K562 (cell line): ENCODE measurements at regions not wholly inside any gene's neighbourhood (a gene's known extent, or its start where the extent isn't known, plus 50 kb on each side); places are given as distances from the start of the nearest gene placed in this dataset.

Experiments
- ATAC-seq: fragments of 200-7000 bp; cut with Tn5 transposase; 3 replicates; pipeline ENCODE4 v1.9.1; 2020; ENCODE audit warnings: moderate library complexity
- BruUV-seq: library from RNA; stranded (reverse); fragments of 400-500 nt; replicated peaks from 2 replicates; lab custom pipeline; 2021; lab: Mats Ljungman, UMichigan
- CTCF ChIA-PET: fragments of 300-600 bp; formaldehyde crosslinking; extraction: SDS; loops from one replicate; lab custom pipeline; 2021; ENCODE audit warnings: low intra/inter-chr PET ratio; lab: Yijun Ruan, JAX
- POLR2A ChIA-PET: fragments of 300-600, 350-650 bp; sonication (Branson Sonifier 250); formaldehyde crosslinking; extraction: SDS; loops from one replicate; lab custom pipeline; 2021; ENCODE audit warnings: antibody characterized with exemption, inconsistent platforms; lab: Yijun Ruan, JAX
- DNase-seq, 4 experiments: peaks; one replicate each; pipeline versions ENCODE4 v3.0.0 to v3.0.0-alpha.2; 2011 to 2018; ENCODE audit warnings: low spot score in 3 of 4, mixed read lengths in 3 of 4; ENCODE audit errors: extremely low read depth in 1 of 4
- FAIRE-seq: peaks from 2 replicates; lab custom pipeline; 2011; peaks lifted over from hg19 to GRCh38; lab: Jason Lieb, UNC
- H2AFZ ChIP-seq: 2 replicates; pipeline ENCODE4 v1.6.0; 2011; ENCODE audit warnings: low read depth, low read length, control low read depth, inconsistent platforms
- H3K27ac ChIP-seq: fragments of 200-600 bp; 3 replicates; pipeline ENCODE4 v1.8.0; 2011; ENCODE audit warnings: low read depth, mild to moderate bottlenecking, control low read depth, inconsistent platforms, low read length, moderate library complexity, mixed read lengths; ENCODE audit errors: extremely low read depth
- H3K27me3 ChIP-seq, 2 experiments: fragments of 300-600 bp in 1 of 2; 2 replicates in 1 of 2; 3 replicates in 1 of 2; pipeline versions ENCODE4 v1.6.0 to v1.8.0; 2011; ENCODE audit warnings: inconsistent platforms in 2 of 2, low read length in 2 of 2, mild to moderate bottlenecking in 1 of 2, mixed read lengths in 1 of 2, moderate library complexity in 1 of 2; ENCODE audit not compliant: control insufficient read depth in 2 of 2, insufficient read depth in 2 of 2
- H3K36me3 ChIP-seq: fragments of 300-600 bp; 3 replicates; pipeline ENCODE4 v1.8.0; 2011; ENCODE audit warnings: mild to moderate bottlenecking, low read length, inconsistent platforms; ENCODE audit not compliant: control insufficient read depth, insufficient read depth
- H3K4me1 ChIP-seq, 2 experiments: fragments of 200-600 bp in 1 of 2; replicated peaks in 1 of 2; 2 replicates in 1 of 2; 3 replicates in 1 of 2; pipeline versions ENCODE4 v1.5.1 to v1.8.0; 2011; ENCODE audit warnings: inconsistent platforms in 2 of 2, low read length in 2 of 2, mild to moderate bottlenecking in 1 of 2, mixed read lengths in 1 of 2, moderate library complexity in 1 of 2; ENCODE audit not compliant: control insufficient read depth in 2 of 2, insufficient read depth in 2 of 2
- H3K4me2 ChIP-seq: 2 replicates; pipeline ENCODE4 v1.6.1; 2011; ENCODE audit warnings: low read length, control low read depth, inconsistent platforms, mixed read lengths; ENCODE audit not compliant: insufficient read depth
- H3K4me3 ChIP-seq: fragments of 200-600 bp; sonication (generic), shearing (Covaris generic); 2 replicates; pipeline ENCODE4 v1.5.1; 2016; ENCODE audit warnings: control low read depth, inconsistent platforms
- H3K79me2 ChIP-seq: fragments of 200-600 bp; 3 replicates; pipeline ENCODE4 v1.8.0; 2011; ENCODE audit warnings: low read length, inconsistent platforms; ENCODE audit not compliant: control insufficient read depth, insufficient read depth
- H3K9ac ChIP-seq, 2 experiments: 2 replicates each; pipeline versions ENCODE4 v1.6.0 to v1.6.1; 2011; ENCODE audit warnings: low read depth in 2 of 2, low read length in 2 of 2, control low read depth in 1 of 2, inconsistent platforms in 1 of 2, mild to moderate bottlenecking in 1 of 2, mixed read lengths in 1 of 2; ENCODE audit not compliant: insufficient read depth in 1 of 2
- H3K9me1 ChIP-seq: one replicate; pipeline ENCODE4 v1.6.0; 2011; ENCODE audit warnings: inconsistent platforms, mild to moderate bottlenecking, low read length, moderate library complexity; ENCODE audit not compliant: control insufficient read depth, insufficient read depth
- H3K9me3 ChIP-seq: replicated peaks from 2 replicates; pipeline ENCODE4 v1.5.1; 2011; ENCODE audit warnings: low read depth, low read length, inconsistent platforms; ENCODE audit not compliant: control insufficient read depth, insufficient read depth
- H4K20me1 ChIP-seq: replicated peaks from 2 replicates; pipeline ENCODE4 v1.6.1; 2011; ENCODE audit warnings: low read length, inconsistent platforms, mixed read lengths; ENCODE audit not compliant: control insufficient read depth, insufficient read depth
- HOMEZ ChIP-seq: fragments of 250-450 bp; sonication (Bioruptor Pico); IDR thresholded peaks from 2 replicates; pipeline ENCODE4 v1.4.0; 2020; ENCODE audit warnings: mild to moderate bottlenecking, moderate library complexity
- KDM4B ChIP-seq, 2 experiments: fragments of 450-650 bp in 1 of 2; sonication (generic) in 1 of 2; IDR thresholded peaks; 2 replicates each; pipeline ENCODE4 v1.6.1; 2016 to 2017; ENCODE audit warnings: borderline replicate concordance in 2 of 2, antibody characterized with exemption in 1 of 2, low read depth in 1 of 2, mild to moderate bottlenecking in 1 of 2
- POLR2B ChIP-seq: fragments of 450-650 bp; IDR thresholded peaks from 2 replicates; pipeline ENCODE4 v1.6.1; 2018; ENCODE audit warnings: low read depth; ENCODE audit not compliant: partially characterized antibody
- ZNF717 ChIP-seq: fragments of 250-450 bp; sonication (Bioruptor Pico); IDR thresholded peaks from 2 replicates; pipeline ENCODE4 v1.5.0; 2021
- WGBS: fragments of 100-300 bp; shearing (Covaris generic); methylation state at CpG from one replicate; pipeline ENCODE4 v1.1.6; 2016; ENCODE audit warnings: low coverage, mixed read lengths; ENCODE audit not compliant: insufficient coverage; ENCODE audit errors: missing lambda C conversion rate; 5-methylcytosine and 5-hydroxymethylcytosine counted together
- in situ Hi-C: fragments of 300-500 bp; cut with MboI; formaldehyde crosslinking; loops from 4 replicates; pipeline ENCODE4 v1.15.0; 2018; ENCODE audit warnings: inconsistent platforms, mixed read lengths
- intact Hi-C: fragments of 100-400 bp; cut with micrococcal nuclease; formaldehyde crosslinking; loops from 2 replicates; pipeline ENCODE4 v1.14.2; 2022

DNA sequence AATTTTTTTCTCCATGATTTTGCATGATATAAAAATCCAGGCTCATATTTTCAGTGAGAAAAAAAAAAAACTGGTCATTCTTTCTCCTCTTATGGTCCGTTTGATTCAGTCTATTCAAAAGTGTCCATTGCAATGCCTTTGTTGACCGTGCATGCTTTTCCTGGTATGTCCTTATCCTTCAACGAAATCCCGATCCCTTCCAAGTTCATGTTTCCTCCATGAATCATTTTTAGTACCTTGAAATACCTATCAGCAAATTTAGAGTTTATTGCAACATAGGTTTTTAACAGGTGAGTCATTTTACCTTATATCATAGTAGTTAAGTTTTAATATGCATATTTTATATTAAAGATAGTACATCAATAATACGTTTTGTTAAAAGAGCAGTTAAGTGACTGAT, 773.8 kb upstream of the CHD1 start:
- Histone ChIP-seq H3K4me1 (no peaks in the 10 kb centered on the region), H2AFZ (no peak overlapping the region), H3K9me3 (no peaks in the 10 kb centered on the region; the same call in none of the 2 replicates), H3K9ac (no peak overlapping the region), H3K27ac (no peak overlapping the region), H3K4me3 (no peak overlapping the region), H3K4me2 (no peak overlapping the region), H3K36me3 (no peaks in the 10 kb centered on the region), H3K27me3 (no peaks in the 10 kb centered on the region), H4K20me1 (no peaks in the 10 kb centered on the region), H3K9me1 (no peaks in the 10 kb centered on the region), H3K79me2 (no peaks in the 10 kb centered on the region)
- TF ChIP-seq POLR2B: no peak
- in situ Hi-C loops (no loop called here), intact Hi-C loops (no loop called here)
- WGBS: 1% methylated on average over 5 of the region's 5 CpGs
- no peak for FAIRE-seq
- no peak for DNase-seq
- no peak for ATAC-seq
- BruUV-seq: no TSS peak
- POLR2A ChIA-PET: no interaction called here
- CTCF ChIA-PET: no interaction called here

DNA sequence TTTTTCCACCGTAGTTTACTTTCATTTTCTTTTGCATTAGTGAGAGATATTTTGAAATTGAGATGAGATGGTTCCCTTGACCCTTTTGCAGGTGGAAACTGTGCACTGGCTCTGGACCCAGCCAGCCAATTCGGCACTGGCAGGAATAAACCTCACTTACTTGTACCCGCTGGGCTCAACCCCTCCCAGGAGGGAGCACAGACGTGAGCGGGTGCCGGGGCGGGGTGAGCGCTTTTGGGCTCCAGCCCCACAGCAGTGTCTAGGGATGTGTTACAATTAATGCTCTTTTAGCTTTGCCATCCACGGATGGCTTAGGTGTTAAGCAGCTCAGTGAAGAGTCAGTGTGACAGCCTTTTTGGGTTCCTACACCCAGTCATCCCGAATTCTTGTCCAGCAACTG, 766.1 kb upstream of the CHD1 start:
- Histone ChIP-seq H3K9me1 (no peaks in the 10 kb centered on the region), H3K79me2 (no peaks in the 10 kb centered on the region), H3K9me3 (no peaks in the 10 kb centered on the region; the same call in 1 of the 2 replicates), H3K4me3 (no peak overlapping the region), H3K36me3 (no peaks in the 10 kb centered on the region), H3K27me3 (no peaks in the 10 kb centered on the region), H2AFZ (no peak overlapping the region), H3K4me1 (no peaks in the 10 kb centered on the region), H4K20me1 (no peaks in the 10 kb centered on the region), H3K27ac (no peak overlapping the region), H3K9ac (no peak overlapping the region), H3K4me2 (no peak overlapping the region)
- ChIA-PET POLR2A (no interaction called here), CTCF (no interaction called here)
- 0% methylated on average over 9 of the region's 10 CpGs for WGBS
- no peak for ATAC-seq
- FAIRE-seq: no peak
- no peak for TF ChIP-seq ZNF717 (CRISPR knock-in tag)
- TF ChIP-seq KDM4B (IDR thresholded peaks at IDR 0.05; ENCODE audit: borderline replicate concordance in 2 of 2, low read depth in 1 of 2): no peak
- TF ChIP-seq HOMEZ (CRISPR knock-in tag): no peak
- BruUV-seq: no TSS peak
- intact Hi-C loops (no loop called here), in situ Hi-C loops (no loop called here)
- no peak for DNase-seq
